ENCODE measurements at regions not wholly inside any gene's neighbourhood (a gene's known extent, or its start where the extent isn't known, plus 50 kb on each side); places are given as distances from the start of the nearest gene placed in this dataset.
A peak's percentile ranks its signal among the peaks of the same experiment; 100 is the strongest.

DNA sequence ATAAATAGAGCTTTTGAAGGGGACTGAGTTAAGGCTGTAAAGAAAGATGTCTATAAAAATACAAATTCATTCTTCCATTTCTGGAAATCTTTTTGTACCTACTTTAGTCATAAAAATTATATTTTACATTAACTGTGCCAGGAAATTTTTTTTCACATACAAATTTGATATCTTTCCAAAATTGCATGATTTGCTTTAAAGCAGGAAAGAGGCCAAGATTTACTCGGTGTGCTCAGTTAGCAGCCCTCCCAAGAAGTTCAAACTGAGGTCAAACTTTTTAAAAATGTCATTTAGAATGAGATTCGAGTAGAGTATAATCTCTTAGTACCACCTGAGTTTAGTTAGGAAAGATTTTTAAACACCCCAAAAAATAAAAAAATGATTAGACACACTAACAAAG is 173.2 kb upstream of the GRIP1 start:
- DNase-seq = peak; percentile 29

DNA sequence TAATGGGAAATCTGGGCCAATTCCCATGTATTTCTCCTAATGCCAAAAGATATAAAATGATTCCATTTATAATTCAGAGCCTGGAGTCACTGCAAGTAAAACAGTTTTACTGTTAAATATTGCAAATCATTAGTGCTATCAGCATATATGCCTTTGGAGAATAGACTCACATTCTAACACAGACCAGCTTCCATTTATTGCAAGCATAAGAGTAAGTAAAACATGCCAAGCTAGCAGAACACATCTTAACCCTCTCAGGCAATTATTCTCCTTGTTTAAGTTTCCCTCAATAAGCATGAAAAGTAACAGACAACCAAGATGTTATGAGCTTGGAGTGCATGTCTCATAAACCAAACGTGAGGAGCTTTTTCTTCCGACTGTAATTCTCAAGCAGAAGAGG is 173.9 kb upstream of the GRIP1 start:
- peak; percentile 6 for DNase-seq

DNA sequence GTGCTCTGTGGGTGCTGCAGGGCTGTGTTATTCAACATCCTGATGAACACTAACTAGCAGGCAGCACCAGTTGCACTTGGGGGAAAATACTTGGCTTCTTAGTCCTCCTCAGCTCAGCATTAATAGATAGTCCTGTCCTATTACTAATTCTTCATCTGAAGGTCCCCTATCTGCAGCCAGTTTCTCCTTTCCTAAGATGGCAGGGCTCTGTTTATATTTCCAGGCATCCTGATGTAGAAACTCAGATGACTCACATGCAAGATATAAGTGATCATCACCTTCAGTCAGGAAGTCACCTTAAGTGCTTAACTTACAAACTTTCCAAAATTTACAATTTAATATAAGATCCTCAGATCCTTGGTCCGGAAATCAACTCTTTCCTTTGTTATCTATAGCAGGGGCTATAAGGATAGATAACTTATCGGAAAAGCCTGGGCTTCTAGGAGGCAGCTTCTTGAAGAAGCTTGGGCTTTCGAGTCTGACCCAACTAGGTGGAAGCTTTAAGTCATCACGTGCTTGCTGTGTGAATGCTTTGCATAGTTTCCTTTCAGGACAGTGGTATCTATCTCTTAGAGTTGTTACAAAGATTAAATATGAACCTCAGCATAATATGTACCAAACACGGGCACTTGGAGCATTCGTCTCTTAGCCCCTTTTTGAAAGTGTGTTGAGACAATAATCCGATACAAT is 181.0 kb upstream of the GRIP1 start:
- no peak for DNase-seq

DNA sequence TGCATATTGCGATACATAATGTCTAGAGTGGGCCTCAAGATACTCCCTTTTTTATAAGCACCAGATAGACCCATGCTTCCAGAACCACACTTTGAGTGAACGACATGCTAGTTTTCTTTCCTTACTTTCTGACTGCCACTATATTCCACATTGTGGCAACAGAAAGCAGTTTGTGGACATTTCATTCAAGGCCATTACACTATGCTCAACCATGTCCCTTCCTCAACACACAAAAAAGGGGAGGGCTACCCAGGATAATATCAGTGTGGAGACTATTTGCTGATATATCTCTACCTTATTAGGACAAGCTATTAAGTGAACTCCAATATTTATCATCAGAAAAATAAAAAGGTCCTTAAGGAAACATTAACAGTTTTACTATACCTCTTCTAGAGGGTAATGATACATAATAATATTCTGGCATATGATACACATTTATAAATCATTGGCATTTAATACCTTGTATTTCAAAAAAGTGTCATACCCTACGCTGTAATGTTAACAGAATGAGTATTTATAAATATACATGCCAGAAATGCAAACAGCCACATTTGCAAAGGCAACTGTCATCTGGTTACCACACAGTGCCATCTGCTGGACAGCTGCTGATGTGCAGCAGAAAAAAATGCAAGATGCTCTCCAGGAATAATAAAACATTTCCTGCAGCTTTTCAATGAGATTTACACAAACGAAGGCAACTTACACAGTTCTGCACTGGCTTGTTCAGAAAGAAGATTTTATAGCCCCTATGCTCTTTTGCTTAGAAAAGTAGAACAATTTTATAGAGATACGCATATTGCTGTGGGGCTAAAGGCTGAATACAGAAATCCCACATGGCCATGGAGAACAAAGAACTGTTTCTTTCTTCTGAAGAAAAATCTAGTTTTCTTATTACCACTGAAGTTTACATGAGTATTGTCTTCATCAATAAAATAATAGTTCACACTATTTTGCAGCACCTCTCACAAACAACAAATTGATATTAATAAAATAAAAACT is 182.2 kb upstream of the GRIP1 start:
- DNase-seq = peak; percentile 84

DNA sequence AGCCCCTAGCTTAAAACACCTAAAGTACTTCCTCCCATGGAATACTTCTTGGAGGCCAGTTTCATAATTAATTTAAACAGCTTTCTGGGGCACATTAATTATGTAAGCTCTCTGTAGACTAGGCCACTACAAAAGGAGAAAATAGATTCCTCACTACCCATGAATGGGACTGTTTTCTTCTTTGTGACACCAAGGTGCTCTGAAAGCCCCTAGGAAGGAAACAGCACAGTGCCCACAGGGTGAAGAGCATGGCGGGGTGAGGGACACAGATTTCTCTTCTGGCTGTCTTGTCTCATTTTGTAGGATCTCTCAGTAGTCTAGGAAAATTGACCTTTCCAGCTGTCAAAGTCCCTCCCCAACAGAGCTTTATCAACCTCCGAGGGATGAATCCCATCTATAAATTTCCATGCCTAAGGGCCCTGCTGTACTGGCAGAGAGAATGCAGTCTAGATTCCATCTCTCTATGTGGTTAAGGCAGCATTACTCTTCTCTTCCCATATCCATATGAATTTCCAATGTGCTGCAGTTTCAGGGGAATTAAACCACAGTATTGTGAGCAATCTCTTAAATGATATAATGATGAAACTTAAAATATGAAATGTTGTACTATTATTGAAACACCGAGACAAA is 183.6 kb upstream of the GRIP1 start:
- DNase-seq = no peak

DNA sequence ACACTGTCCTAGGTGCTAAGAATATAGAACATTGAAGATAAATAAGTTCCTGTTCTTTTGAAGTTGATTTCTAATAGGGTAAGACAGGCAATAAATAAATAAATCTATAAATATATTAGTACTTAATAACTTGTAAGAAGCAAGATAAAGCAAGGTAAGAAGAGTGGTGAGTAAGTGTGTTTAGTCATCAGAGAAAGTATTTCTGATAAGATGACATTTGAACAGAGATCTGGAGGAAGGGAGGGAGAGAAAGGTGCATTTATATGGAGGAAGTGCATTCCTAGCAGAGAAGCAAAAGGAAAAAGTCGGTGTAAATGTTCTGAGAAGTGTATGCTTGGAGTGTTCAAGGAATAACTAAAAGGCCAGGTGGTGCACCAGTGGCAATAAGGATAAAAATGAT is 184.4 kb upstream of the GRIP1 start:
- DNase-seq = no peak

DNA sequence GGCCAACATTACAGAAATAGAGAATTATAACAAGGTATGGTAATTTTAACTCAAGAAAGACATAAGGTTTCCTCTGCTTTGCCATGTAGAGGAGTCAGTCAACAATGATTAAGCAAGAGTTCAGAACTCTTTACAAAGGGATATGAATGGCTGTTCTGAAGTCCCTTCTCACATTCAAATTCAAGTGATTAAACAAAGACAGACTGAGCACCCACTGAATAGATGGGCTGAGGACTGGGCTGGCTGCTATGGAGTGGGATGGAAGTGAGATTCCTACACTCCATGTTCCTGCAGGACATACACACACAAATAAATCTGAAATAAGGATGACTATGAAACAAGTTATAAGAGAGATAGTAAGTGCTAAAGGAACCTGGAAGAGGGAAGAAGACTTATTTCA is 199.0 kb upstream of the GRIP1 start:
- no peak for DNase-seq

DNA sequence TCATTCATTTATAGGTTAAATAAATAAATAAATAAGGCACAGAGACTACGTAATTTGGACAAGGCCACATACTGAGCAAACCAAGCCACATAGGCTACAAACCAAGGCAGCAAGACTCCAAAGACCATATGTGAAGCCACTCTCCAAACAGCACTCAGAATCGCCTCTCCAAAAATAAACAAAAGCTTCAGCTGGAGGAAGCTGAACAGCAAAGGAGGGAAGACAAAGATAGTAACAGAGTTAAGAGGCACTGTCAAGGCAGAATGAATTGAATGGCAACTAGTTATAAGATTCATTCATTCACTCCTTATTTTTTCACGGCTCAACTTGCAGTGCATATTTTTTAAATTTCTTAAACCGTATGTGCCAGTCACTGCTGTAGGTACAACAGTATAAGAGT is 200.5 kb upstream of the GRIP1 start:
- DNase-seq = peak; percentile 12

DNA sequence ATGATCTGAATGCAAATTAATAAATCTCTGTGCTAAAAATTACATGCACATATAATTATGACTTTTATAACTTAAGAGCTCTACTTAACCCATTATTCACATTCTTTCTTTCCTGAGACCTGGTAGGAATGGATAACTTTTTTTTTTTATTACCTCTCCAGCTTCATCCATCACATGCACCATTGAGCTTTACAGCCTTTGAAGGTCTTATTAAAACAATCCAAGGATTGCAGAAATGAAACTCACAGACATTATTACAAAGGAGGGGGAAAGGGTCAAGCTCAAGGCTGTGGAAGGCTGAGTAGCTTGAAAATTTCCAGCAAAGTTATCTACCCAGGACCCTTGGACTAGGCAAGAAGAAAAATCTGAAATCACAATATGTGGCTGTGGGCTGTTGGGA is 202.5 kb upstream of the GRIP1 start:
- no peak for DNase-seq

DNA sequence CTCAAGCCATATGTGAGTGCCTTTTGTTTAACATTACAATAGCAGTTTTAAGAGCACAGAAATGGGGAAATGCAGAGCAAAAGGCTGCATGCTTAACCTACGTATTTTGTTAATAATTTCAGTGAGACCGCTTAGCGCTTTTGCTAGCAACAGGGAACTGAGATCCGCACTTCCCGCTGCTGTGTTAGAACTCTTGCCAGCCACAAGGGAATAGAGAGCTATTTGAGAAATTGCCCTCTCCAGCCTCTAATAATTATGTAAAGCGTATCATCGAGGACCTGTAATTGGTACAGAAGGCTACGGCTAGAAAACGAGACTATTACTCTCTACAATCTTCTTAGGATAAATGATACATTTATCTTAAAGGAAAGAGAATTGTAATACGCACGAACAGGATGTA is 205.2 kb upstream of the GRIP1 start:
- no peak for DNase-seq

DNA sequence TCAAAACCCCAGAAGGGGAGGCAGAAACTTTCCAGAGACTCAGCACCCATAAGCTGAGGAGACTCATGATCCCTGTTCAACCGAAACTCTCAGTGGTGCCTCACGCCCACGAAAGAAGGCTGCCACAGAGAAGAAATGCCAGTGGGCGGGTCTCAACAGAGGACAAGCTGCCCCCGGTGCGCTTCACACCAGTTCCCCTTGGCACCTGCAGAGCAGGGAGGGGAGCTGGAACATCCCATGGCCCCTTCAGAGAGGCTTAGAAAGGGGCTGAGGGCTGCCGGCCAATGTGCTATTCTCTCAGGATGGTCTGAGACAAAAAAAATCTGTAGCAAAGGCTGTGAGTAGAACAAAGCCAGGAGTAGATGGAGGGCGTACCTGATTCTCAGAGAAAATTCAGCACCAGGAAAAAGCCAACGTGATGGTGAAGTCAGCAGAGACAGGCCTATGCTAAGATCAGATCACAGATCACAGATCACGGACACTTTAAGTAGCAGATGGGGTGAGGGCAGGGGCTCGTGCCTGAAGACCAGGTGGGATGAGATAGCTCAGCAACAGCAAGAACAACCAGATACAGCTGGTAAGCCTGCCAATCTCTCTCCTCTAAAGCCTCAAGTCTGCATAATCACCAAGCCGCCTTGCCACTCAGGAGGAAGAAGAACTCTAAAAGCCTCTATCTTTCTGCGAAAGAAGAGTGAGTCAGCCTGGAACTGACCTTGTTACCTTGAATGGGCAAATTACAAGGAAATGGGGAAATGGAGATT is 206.4 kb upstream of the GRIP1 start:
- DNase-seq = no peak

DNA sequence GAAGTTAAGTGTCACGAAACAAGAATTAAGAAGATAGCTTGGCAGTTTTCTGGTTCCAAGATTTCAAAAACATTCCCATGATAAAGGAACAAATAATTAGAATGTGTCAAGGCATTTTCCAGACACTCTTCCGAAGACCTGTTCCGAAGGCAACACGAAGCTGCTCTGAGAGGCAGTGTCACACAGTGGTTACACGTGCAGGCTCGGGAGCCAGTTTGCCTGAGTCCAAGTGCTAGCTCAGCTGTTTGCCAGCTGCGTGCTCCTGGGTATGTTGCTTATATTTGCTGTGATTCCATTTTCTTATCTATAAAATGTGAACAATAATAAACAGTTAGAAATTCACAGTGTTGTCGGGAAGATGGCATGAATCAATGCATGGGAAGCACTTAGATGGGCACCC is 217.9 kb upstream of the GRIP1 start:
- DNase-seq = no peak

DNA sequence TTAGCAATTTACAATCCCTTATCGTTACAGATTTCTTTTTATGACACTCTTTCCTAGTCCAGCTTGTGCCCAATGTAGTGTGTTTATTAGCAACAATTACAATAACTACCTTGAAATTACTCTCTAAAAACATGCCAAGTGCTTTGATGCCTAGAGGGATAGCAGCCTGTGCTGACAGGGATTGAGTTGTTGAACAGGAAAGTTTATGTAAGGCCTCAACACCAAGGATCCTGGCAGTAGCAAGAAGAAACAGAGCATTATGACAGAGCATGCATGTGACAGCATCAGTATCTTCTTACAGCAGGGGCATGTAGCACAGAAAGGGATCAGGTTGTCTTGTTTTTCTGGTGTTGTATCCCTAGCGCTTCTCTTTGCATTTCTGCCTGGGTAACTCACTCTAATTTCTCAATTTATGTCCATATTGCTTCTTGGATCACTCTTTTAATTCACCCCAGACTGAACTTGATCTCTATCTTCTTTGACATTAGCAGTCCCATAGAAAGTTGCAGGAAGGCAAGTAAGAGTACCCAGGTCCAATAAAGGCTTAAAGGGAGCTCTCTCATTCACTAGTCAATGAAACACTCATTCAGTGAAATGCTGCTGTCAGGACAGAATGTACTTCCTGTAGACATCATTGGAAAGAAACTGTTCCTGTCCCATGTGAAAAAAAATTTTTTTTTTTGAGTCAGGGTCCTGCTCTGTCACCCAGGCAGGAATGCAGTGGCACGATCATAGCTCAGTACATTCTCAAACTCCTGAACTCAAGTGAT is 220.0 kb upstream of the GRIP1 start:
- peak; percentile 32 for DNase-seq

DNA sequence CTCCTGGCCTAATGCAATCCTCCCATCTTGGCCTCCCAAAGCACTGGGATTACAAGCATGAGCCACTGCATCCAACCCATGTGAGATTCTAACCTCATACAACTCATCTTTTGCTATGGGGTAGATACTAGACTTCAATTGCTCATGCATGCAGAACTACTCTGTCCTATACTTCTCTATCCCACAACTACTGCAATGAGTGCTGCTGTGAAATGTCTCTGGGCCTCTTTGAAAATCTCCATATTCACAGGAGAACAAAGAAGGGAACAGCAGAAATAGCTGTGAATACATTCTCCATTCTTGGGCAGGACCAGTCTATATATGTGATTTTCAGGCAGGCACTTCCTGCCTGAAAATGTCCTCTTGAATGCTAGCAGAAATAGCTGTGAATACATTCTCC is 220.7 kb upstream of the GRIP1 start:
- no peak for DNase-seq

DNA sequence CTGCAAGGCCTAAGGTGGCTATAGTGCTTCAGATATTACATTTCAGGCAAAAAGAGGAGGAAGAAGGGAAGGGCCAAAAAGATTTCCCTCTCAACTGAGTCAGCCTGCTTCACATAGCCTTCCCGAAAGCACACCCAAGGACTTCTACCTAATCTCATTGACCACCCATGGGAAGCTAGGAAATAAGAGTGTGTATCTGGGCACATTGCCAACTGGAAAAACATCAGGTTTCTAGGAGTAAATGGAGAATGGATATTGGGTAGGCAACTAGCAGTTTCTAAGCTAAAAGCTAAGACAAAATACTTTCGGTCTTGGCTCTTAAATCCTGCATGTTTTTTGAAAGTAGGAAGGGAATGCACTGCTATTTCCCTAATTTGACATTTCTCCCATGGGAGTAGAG is 221.7 kb upstream of the GRIP1 start:
- peak; percentile 15 for DNase-seq

DNA sequence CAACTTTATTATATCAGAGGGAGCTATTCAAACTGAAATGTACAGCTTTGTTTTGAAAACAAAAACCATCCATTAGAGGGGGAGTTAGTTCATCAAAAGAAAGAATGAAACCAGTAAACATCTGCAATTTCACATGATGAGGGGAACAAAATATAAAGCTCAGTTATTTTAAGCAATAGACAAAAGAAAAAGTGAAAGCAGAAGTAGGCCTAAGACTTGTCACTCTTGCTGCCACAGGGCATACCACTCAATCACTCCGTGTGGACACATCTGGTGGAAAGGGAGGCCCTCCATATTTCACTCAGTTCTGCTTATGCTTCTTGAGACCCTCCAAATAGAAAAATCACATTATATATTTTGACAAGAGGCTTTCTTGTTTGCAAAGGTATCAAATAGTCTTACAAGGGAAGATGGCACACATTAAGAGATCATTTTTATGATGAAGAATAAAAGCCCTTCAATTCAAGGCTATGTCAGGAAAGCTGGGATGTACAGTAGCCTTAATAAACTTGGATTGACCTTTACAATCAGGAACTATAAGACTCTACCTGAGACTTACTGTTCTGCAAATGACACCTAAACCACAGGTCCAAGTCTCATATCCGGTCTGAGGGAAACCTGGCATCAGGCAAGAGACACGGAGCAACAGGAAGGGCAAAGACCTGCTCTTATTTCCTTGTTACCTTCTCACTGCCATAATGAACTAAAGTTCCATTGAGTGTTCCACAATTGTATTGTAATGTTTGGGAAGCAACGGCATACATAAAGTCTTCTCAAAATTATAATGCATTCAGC is 222.5 kb upstream of the GRIP1 start:
- DNase-seq = no peak

DNA sequence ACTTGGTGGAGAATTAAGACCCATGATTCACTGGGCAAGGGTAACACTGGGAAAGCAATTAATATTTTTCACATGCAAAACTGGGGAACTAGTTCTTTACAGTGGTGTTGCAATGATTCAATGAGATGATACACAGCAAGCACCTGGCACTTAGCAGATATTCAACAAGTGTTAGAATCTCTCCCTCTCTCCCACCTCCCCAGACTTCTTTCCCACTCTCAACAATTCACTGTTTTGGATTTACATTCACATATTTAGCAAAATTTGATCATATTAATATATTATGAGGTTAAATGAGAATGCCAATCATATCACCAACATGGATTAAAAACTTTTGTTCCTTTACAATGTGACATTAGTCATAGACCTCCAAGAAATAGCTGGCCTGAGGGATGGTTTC is 223.1 kb upstream of the GRIP1 start:
- no peak for DNase-seq

DNA sequence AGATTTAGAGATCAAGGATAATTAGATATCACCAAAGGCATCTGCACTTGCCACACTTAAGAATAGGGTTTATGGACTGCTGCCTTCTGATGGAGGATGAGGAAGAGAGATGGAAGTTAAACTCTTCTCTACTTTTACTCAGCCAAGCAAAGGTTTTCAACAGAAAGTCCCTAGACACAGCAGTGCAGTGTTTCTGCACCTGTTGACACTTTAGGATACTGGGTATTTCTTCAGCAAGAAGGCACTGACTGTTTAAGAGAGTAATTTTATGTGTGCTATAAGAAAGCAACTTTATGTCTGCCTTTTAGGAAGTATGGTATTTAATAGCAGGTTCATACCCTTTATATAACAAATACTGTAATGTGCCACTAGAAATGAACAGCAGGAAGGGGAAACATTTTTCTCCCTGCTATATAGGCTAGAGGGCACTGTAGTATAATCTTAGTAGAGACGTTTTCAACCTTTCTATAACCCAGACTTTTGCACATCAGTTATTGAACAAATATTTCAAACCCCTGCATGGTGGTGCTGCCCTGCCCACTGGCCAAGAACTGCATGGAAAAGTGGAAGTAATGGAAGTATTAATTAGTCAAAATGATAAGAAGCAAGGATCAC is 225.0 kb upstream of the GRIP1 start:
- DNase-seq = no peak

DNA sequence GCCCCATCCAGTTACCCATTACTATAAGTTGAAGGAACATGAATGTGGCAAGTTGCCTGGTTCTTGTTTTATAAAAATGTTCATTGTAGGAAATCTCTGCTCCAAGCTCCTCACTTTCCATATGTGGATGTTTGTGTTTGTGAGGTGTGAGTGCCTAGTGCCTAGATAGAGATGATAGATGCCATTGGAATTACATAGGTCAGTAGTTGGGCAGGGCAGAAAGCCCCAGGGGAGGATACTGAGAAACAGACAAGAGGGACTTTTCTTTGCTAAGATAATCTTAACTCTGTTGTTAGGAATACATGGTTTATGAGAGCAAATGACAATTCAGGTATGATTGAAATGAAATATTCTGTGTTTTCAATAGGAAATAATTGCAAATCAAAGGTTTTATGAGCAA is 226.3 kb upstream of the GRIP1 start:
- DNase-seq = no peak

DNA sequence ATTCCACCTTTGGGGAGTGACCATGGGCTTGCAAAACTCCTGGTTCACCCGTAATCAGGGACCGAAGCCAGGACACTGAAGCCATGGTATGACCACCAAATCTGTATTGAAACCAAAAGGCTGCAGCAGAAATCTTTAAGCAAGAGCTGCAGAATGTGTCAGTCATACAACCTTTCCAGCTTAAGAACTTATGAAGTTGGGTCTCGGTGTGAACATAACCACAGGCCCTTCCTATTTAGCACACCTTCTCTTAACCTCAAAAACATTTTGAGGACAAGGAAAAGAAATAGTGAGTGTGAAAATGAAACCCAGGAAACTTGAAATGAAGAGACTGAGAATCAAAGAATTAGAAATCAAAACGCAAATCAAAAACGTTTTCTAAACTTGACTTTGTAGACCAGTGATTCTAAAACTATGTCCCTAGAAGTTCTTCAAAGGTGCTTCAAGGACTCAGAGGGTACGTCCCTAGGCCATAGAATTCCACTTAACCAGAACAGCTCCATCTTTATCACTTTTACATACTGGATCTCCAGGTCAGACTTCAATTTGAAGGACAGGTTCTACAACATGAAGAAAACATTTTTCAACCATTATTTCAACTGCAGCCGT is 231.6 kb upstream of the GRIP1 start:
- no peak for DNase-seq
